H9 (cell line): ENCODE measurements at regions not wholly inside any gene's neighbourhood (a gene's known extent, or its start where the extent isn't known, plus 50 kb on each side); places are given as distances from the start of the nearest gene placed in this dataset.

ENCODE experiments used
- DNase-seq: peaks from one replicate; pipeline ENCODE4 v3.0.0-alpha.2; 2017
- H2AFZ ChIP-seq: one replicate; pipeline ENCODE4 v1.6.1; 2013; ENCODE audit warnings: mild to moderate bottlenecking, low read length, control low read depth, moderate library complexity
- H2AK5ac ChIP-seq: 2 replicates; pipeline ENCODE4 v1.6.1; 2013; ENCODE audit warnings: low read length, control low read depth, mixed read lengths; ENCODE audit not compliant: insufficient read length
- H2BK120ac ChIP-seq: one replicate; pipeline ENCODE4 v1.6.1; 2013; ENCODE audit warnings: low read depth, mild to moderate bottlenecking, low read length, control low read depth, inconsistent platforms; ENCODE audit not compliant: poor library complexity, severe bottlenecking
- H2BK12ac ChIP-seq: 2 replicates; pipeline ENCODE4 v1.6.1; 2013; ENCODE audit warnings: low read length, control low read depth, mixed read lengths, low read depth; ENCODE audit not compliant: insufficient read length
- H2BK15ac ChIP-seq: 2 replicates; pipeline ENCODE4 v1.6.1; 2013; ENCODE audit warnings: low read depth, low read length, control low read depth
- H2BK20ac ChIP-seq: one replicate; pipeline ENCODE4 v1.6.1; 2013; ENCODE audit warnings: low read depth, mild to moderate bottlenecking, low read length, control low read depth, inconsistent platforms; ENCODE audit not compliant: poor library complexity, severe bottlenecking
- H2BK5ac ChIP-seq: 2 replicates; pipeline ENCODE4 v1.6.1; 2013; ENCODE audit warnings: low read length, control low read depth, mixed read lengths; ENCODE audit not compliant: insufficient read length
- H3K14ac ChIP-seq: 2 replicates; pipeline ENCODE4 v1.6.1; 2013; ENCODE audit warnings: low read length, control low read depth; ENCODE audit not compliant: insufficient read depth
- H3K18ac ChIP-seq: 2 replicates; pipeline ENCODE4 v1.6.1; 2013; ENCODE audit warnings: low read depth, mild to moderate bottlenecking, mixed read lengths, low read length, control low read depth; ENCODE audit not compliant: insufficient read length
- H3K23ac ChIP-seq: 2 replicates; pipeline ENCODE4 v1.6.1; 2013; ENCODE audit warnings: low read length, control low read depth, mixed read lengths, low read depth; ENCODE audit not compliant: insufficient read length
- H3K23me2 ChIP-seq: 2 replicates; pipeline ENCODE4 v1.6.1; 2013; ENCODE audit warnings: low read depth, mild to moderate bottlenecking, mixed read lengths, low read length, control low read depth; ENCODE audit not compliant: insufficient read length, poor library complexity, severe bottlenecking
- H3K27ac ChIP-seq: 2 replicates; pipeline ENCODE4 v1.5.1; 2013; ENCODE audit warnings: low read length, control low read depth, mixed read lengths, low read depth; ENCODE audit not compliant: insufficient read length
- H3K27me3 ChIP-seq: 2 replicates; pipeline ENCODE4 v1.6.1; 2013; ENCODE audit warnings: low read length, control low read depth, inconsistent platforms; ENCODE audit not compliant: insufficient read depth
- H3K4ac ChIP-seq: 2 replicates; pipeline ENCODE4 v1.6.1; 2013; ENCODE audit warnings: low read depth, mild to moderate bottlenecking, control low read depth, inconsistent platforms, low read length, moderate library complexity
- H3K4me1 ChIP-seq: 2 replicates; pipeline ENCODE4 v1.6.1; 2013; ENCODE audit warnings: low read length, control low read depth, inconsistent platforms; ENCODE audit not compliant: insufficient read depth
- H3K4me2 ChIP-seq: 2 replicates; pipeline ENCODE4 v1.6.1; 2013; ENCODE audit warnings: low read length, control low read depth, mixed read lengths; ENCODE audit not compliant: insufficient read length, insufficient read depth
- H3K56ac ChIP-seq: 2 replicates; pipeline ENCODE4 v1.6.1; 2013; ENCODE audit warnings: low read depth, mild to moderate bottlenecking, mixed read lengths, low read length, control low read depth; ENCODE audit not compliant: insufficient read length
- H3K79me1 ChIP-seq: 2 replicates; pipeline ENCODE4 v1.6.1; 2013; ENCODE audit warnings: low read depth, mild to moderate bottlenecking, moderate library complexity, low read length, control low read depth, inconsistent platforms; ENCODE audit not compliant: insufficient read depth, poor library complexity, severe bottlenecking
- H3K79me2 ChIP-seq: 2 replicates; pipeline ENCODE4 v1.6.1; 2013; ENCODE audit warnings: low read length, control low read depth, inconsistent platforms; ENCODE audit not compliant: insufficient read depth
- H3K9ac ChIP-seq: 2 replicates; pipeline ENCODE4 v1.6.1; 2013; ENCODE audit warnings: low read length, control low read depth, mixed read lengths; ENCODE audit not compliant: insufficient read length; ENCODE audit errors: extremely low read depth
- H3K9me3 ChIP-seq: one replicate; pipeline ENCODE4 v1.6.1; 2013; ENCODE audit warnings: low read depth, low read length, inconsistent platforms; ENCODE audit not compliant: control insufficient read depth
- H3T11ph ChIP-seq: one replicate; pipeline ENCODE4 v1.6.1; 2013; ENCODE audit warnings: mild to moderate bottlenecking, low read length, control low read depth, inconsistent platforms
- H4K20me1 ChIP-seq: one replicate; pipeline ENCODE4 v1.6.1; 2013; ENCODE audit not compliant: control insufficient read depth, insufficient read length, insufficient read depth
- H4K5ac ChIP-seq: 2 replicates; pipeline ENCODE4 v1.6.1; 2013; ENCODE audit warnings: low read depth, mild to moderate bottlenecking, mixed read lengths, low read length, control low read depth; ENCODE audit not compliant: insufficient read length
- H4K8ac ChIP-seq: replicated peaks from 2 replicates; pipeline ENCODE4 v1.6.1; 2013; ENCODE audit warnings: low read length, control low read depth, mixed read lengths, low read depth; ENCODE audit not compliant: insufficient read length
- H4K91ac ChIP-seq: 2 replicates; pipeline ENCODE4 v1.6.1; 2013; ENCODE audit warnings: low read depth, mild to moderate bottlenecking, moderate library complexity, mixed read lengths, low read length, control low read depth; ENCODE audit not compliant: insufficient read length
- H3K27ac Mint-ChIP-seq, 3 experiments: 2 replicates in 2 of 3; 3 replicates in 1 of 3; pipeline ENCODE4 v1.8.0; 2020 to 2021; ENCODE audit warnings: mixed read lengths in 3 of 3, mild to moderate bottlenecking in 1 of 3, moderate library complexity in 1 of 3
- H3K27me3 Mint-ChIP-seq: 2 replicates; pipeline ENCODE4 v1.8.0; 2021; ENCODE audit warnings: low read depth, mild to moderate bottlenecking, moderate library complexity, mixed read lengths
- H3K36me3 Mint-ChIP-seq, 3 experiments: 2 replicates in 2 of 3; 3 replicates in 1 of 3; pipeline ENCODE4 v1.8.0; 2020 to 2021; ENCODE audit warnings: low read depth in 3 of 3, mixed read lengths in 3 of 3; ENCODE audit not compliant: insufficient read depth in 1 of 3
- H3K4me1 Mint-ChIP-seq, 2 experiments: 2 replicates each; pipeline ENCODE4 v1.8.0; 2020; ENCODE audit warnings: mixed read lengths in 2 of 2
- H3K4me3 Mint-ChIP-seq, 2 experiments: 2 replicates in 1 of 2; 3 replicates in 1 of 2; pipeline ENCODE4 v1.8.0; 2020 to 2021; ENCODE audit warnings: mild to moderate bottlenecking in 2 of 2, mixed read lengths in 2 of 2, moderate library complexity in 1 of 2
- H3K9me3 Mint-ChIP-seq, 2 experiments: 2 replicates in 1 of 2; 3 replicates in 1 of 2; pipeline ENCODE4 v1.8.0; 2020; ENCODE audit warnings: mild to moderate bottlenecking in 2 of 2, mixed read lengths in 2 of 2, moderate library complexity in 1 of 2
- CTCF ChIP-seq: fragments of 200-600 bp; sonication (generic); conservative IDR thresholded peaks from 3 replicates; pipeline ENCODE4 v1.8.0; 2021; ENCODE audit warnings: antibody characterized with exemption, mild to moderate bottlenecking
- WGBS: extraction: QIAGEN DNeasy Blood & Tissue Kit; methylation state at CpG from one replicate; pipeline ENCODE4 v1.1.7; 2013; ENCODE audit warnings: missing lambda C conversion rate, low lambda C conversion rate, mixed read lengths; ENCODE audit not compliant: insufficient read length; ENCODE audit errors: extremely low coverage; 5-methylcytosine and 5-hydroxymethylcytosine counted together

- H2BK20ac ChIP-seq = no peak overlapping the region
- no peak overlapping the region for H2BK15ac ChIP-seq
- Mint-ChIP-seq H3K4me1 (peaks cover 33 to 36% of the 10 kb centered on the region in 2 experiments), H3K9me3 (no peaks in the 10 kb centered on the region), H3K4me3 (no peak overlapping the region), H3K27me3 (peaks cover 5% of the 10 kb centered on the region; the same call in 1 of the 2 replicates), H3K27ac (no peak overlapping the region), H3K36me3 (no peaks in the 10 kb centered on the region)
- H4K91ac ChIP-seq = no peak overlapping the region
- no peak overlapping the region for H2BK5ac ChIP-seq
- no peak overlapping the region for H2AK5ac ChIP-seq
- H2BK120ac ChIP-seq = no peak overlapping the region
- H3K79me1 ChIP-seq = no peaks in the 10 kb centered on the region
- H3K56ac ChIP-seq = no peak overlapping the region
- H3T11ph ChIP-seq = no peak overlapping the region
- no peaks in the 10 kb centered on the region for H3K27me3 ChIP-seq
- H3K23ac ChIP-seq = no peak overlapping the region
- no peak overlapping the region for H3K4me2 ChIP-seq
- H3K27ac ChIP-seq = no peak overlapping the region
- no peak for DNase-seq
- H4K20me1 ChIP-seq = no peaks in the 10 kb centered on the region
- H2AFZ ChIP-seq = no peak overlapping the region
- no peaks in the 10 kb centered on the region for H3K23me2 ChIP-seq
- TF ChIP-seq CTCF = no peak
- H3K14ac ChIP-seq = no peak overlapping the region
- H3K4ac ChIP-seq = no peak overlapping the region
- no peak overlapping the region for H3K9ac ChIP-seq
- H4K5ac ChIP-seq = no peak overlapping the region
- no peak overlapping the region for H4K8ac ChIP-seq
- H3K18ac ChIP-seq = no peak overlapping the region
- H3K4me1 ChIP-seq = no peaks in the 10 kb centered on the region
- H2BK12ac ChIP-seq = no peak overlapping the region
- no peaks in the 10 kb centered on the region for H3K9me3 ChIP-seq
- no CpG with 5 or more reads among the region's 4 CpGs for WGBS
- no peaks in the 10 kb centered on the region for H3K79me2 ChIP-seq
Measured at GRCh38 chr16:7839568-7839967, 506.9 kb downstream of the RBFOX1 start.
